K562 (cell line): ENCODE measurements at regions not wholly inside any gene's neighbourhood (a gene's known extent, or its start where the extent isn't known, plus 50 kb on each side); places are given as distances from the start of the nearest gene placed in this dataset.

Experiments used
- NR2C2 ChIP-seq, 2 experiments: fragments of 200-800 bp in 1 of 2; sonication (Bioruptor generic) in 1 of 2; sonication (generic) in 1 of 2; formaldehyde crosslinking in 1 of 2; IDR thresholded peaks; 2 replicates each; pipeline versions ENCODE4 v1.6.1 to v1.8.0; 2016 to 2022; ENCODE audit warnings: mild to moderate bottlenecking in 1 of 2, missing compliant biosample characterization in 1 of 2, missing genetic modification characterization in 1 of 2, missing genetic modification reagents in 1 of 2
- TF ChIP-seq, protein P1 (sequence below), 2 experiments: fragments of 450-650 bp; formaldehyde crosslinking in 1 of 2; IDR thresholded peaks; 2 replicates each; pipeline versions ENCODE4 v1.4.0 to v1.6.1; 2014 to 2020; ENCODE audit warnings: mild to moderate bottlenecking in 2 of 2, borderline replicate concordance in 1 of 2, low read depth in 1 of 2
- TF ChIP-seq, protein P2 (sequence below): fragments of 450-650 bp; formaldehyde crosslinking; IDR thresholded peaks from 2 replicates; pipeline ENCODE4 v1.4.0; 2022; ENCODE audit warnings: mild to moderate bottlenecking, moderate library complexity

DNA sequence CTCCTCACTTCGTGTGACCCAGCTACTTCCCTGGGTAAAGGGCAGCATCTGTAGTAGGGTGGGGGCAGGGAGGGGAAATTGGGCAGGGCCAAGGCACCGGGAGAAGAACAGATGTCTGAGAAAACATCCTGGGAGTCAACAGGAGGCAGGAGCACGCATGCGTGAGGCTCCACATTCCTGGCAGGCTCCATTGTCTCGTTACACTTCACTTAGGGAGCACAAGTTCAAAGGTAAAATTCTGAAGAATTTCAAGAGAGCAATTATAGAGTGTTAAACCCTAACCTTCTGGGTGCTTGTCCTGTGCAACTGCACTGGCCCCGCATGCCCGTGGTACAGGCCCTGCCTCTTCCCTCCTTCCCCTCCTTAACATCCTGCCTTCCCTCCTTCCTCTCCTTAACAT is 79.6 kb upstream of the POMP start (continued):
- TF ChIP-seq, protein P1, sequence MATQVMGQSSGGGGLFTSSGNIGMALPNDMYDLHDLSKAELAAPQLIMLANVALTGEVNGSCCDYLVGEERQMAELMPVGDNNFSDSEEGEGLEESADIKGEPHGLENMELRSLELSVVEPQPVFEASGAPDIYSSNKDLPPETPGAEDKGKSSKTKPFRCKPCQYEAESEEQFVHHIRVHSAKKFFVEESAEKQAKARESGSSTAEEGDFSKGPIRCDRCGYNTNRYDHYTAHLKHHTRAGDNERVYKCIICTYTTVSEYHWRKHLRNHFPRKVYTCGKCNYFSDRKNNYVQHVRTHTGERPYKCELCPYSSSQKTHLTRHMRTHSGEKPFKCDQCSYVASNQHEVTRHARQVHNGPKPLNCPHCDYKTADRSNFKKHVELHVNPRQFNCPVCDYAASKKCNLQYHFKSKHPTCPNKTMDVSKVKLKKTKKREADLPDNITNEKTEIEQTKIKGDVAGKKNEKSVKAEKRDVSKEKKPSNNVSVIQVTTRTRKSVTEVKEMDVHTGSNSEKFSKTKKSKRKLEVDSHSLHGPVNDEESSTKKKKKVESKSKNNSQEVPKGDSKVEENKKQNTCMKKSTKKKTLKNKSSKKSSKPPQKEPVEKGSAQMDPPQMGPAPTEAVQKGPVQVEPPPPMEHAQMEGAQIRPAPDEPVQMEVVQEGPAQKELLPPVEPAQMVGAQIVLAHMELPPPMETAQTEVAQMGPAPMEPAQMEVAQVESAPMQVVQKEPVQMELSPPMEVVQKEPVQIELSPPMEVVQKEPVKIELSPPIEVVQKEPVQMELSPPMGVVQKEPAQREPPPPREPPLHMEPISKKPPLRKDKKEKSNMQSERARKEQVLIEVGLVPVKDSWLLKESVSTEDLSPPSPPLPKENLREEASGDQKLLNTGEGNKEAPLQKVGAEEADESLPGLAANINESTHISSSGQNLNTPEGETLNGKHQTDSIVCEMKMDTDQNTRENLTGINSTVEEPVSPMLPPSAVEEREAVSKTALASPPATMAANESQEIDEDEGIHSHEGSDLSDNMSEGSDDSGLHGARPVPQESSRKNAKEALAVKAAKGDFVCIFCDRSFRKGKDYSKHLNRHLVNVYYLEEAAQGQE (IDR thresholded peaks at IDR 0.05; ENCODE audit: borderline replicate concordance): no peak
- TF ChIP-seq, protein P1 (CRISPR knock-in tag; IDR thresholded peaks at IDR 0.05; ENCODE audit: low read depth): no peak
- TF ChIP-seq, protein P2, sequence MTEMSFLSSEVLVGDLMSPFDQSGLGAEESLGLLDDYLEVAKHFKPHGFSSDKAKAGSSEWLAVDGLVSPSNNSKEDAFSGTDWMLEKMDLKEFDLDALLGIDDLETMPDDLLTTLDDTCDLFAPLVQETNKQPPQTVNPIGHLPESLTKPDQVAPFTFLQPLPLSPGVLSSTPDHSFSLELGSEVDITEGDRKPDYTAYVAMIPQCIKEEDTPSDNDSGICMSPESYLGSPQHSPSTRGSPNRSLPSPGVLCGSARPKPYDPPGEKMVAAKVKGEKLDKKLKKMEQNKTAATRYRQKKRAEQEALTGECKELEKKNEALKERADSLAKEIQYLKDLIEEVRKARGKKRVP (CRISPR knock-in tag): no peak
- TF ChIP-seq NR2C2 (CRISPR knock-in tag; IDR thresholded peaks at IDR 0.05) (no peak), NR2C2 (tag; IDR thresholded peaks at IDR 0.05) (no peak)
